Lung (tissue), 11 donors: ENCODE measurements at regions not wholly inside any gene's neighbourhood (a gene's known extent, or its start where the extent isn't known, plus 50 kb on each side); places are given as distances from the start of the nearest gene placed in this dataset.

Experiments used
- ATAC-seq: fragments of 200-7000 bp; cut with Tn5 transposase; one replicate; pipeline ENCODE4 v1.9.1; 2020; ENCODE audit warnings: moderate number of reproducible peaks; ENCODE audit not compliant: insufficient read depth, low FRiP score
- DNase-seq, 3 donors: peaks; one replicate each; pipeline ENCODE4 v3.0.0-alpha.2; 2013 to 2017
- H3K27ac ChIP-seq, 2 donors: one replicate each; pipeline ENCODE4 v1.5.1; 2013; ENCODE audit warnings: mild to moderate bottlenecking in 2 of 2, moderate library complexity in 2 of 2, control low read depth in 1 of 2, inconsistent platforms in 1 of 2, low read depth in 1 of 2, low read length in 1 of 2
- H3K27me3 ChIP-seq, 3 donors: one replicate each; pipeline ENCODE4 v1.5.1; 2013; ENCODE audit warnings: low read length in 2 of 3; ENCODE audit not compliant: control insufficient read depth in 3 of 3, insufficient read depth in 3 of 3
- H3K36me3 ChIP-seq, 4 donors: one replicate each; pipeline ENCODE4 v1.5.1; 2013; ENCODE audit warnings: low read length in 4 of 4, mild to moderate bottlenecking in 1 of 4, moderate library complexity in 1 of 4; ENCODE audit not compliant: control insufficient read depth in 4 of 4, insufficient read depth in 4 of 4
- H3K4me1 ChIP-seq, 5 donors: one replicate each; pipeline ENCODE4 v1.5.1; 2013; ENCODE audit warnings: low read length in 5 of 5, mild to moderate bottlenecking in 2 of 5, moderate library complexity in 1 of 5; ENCODE audit not compliant: control insufficient read depth in 5 of 5, insufficient read depth in 5 of 5
- H3K4me3 ChIP-seq: one replicate; pipeline ENCODE4 v1.5.1; 2013; ENCODE audit warnings: mild to moderate bottlenecking, control low read depth, moderate library complexity
- H3K9ac ChIP-seq, 2 donors: one replicate each; pipeline ENCODE4 v1.5.1; 2013; ENCODE audit warnings: low read length in 2 of 2, control low read depth in 1 of 2; ENCODE audit not compliant: insufficient read depth in 1 of 2
- H3K9me3 ChIP-seq, 4 donors: one replicate each; pipeline ENCODE4 v1.5.1; 2013; ENCODE audit warnings: low read length in 3 of 4, mild to moderate bottlenecking in 1 of 4, moderate library complexity in 1 of 4; ENCODE audit not compliant: control insufficient read depth in 4 of 4, insufficient read depth in 3 of 4
- CTCF ChIP-seq: IDR thresholded peaks from 2 replicates; pipeline ENCODE4 v1.5.1; 2012; ENCODE audit warnings: mild to moderate bottlenecking; ENCODE audit errors: control extremely low read depth, extremely low read depth
- WGBS, 2 donors: extraction: QIAGEN DNeasy Blood & Tissue Kit; methylation state at CpG; one replicate each; pipeline ENCODE4 v1.1.7; 2013; 5-methylcytosine and 5-hydroxymethylcytosine counted together
- donor health status: control.
- donor health status: control.
- donor health status: Bipolar disorder and iron deficiency.
- donor health status: healthy.
- donor health status: DM: yes; HTN: yes; CAD: no.

- H3K9ac ChIP-seq = no peak overlapping the region
- no peak overlapping the region for H3K4me3 ChIP-seq
- no peaks in the 10 kb centered on the region for H3K36me3 ChIP-seq
- H3K9me3 ChIP-seq = no peaks in the 10 kb centered on the region
- peak in 2 of 3 donors; percentile 3 to 15 for DNase-seq
- ATAC-seq = no peak
- no peak overlapping the region for H3K27ac ChIP-seq
- no peak for TF ChIP-seq CTCF
- H3K27me3 ChIP-seq = no peaks in the 10 kb centered on the region
- H3K4me1 ChIP-seq = peaks cover 0 to 28% (median 10%) of the 10 kb centered on the region in 5 donors
- 66 to 80% methylated on average over 2 of the region's 2 CpGs for WGBS, 2 donors
These were observed 365.2 kb upstream of the AGTR1 start for GRCh38 chr3:148332509-148332908.

DNA sequence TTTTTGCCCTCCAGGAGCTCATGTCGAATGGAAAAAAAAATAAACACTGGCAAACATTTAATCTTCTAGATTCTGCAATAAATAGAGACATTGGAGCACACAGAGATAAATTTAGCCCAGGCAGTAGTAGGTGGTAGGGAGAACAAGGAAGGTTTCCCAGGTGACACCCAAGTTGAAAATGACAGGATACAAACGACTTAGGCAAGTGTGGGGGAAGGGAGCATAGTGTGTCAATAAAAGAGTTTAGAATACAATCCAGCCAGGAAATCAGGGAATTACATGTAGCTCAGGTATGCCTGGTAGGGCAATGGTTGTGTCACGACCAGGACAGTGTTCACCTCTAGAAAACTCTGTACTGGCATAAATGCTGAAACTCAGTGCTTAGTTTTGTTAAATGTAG, 364.6 kb upstream of the AGTR1 start:
- no peaks in the 10 kb centered on the region for H3K9me3 ChIP-seq
- no peak for ATAC-seq
- no peak for DNase-seq

GRCh38 chr3:148335612-148336011, 362.1 kb upstream of the AGTR1 start:
- no peak for ATAC-seq
- Histone ChIP-seq H3K9me3 (no peaks in the 10 kb centered on the region), H3K36me3 (no peaks in the 10 kb centered on the region), H3K27ac (no peak overlapping the region), H3K9ac (no peak overlapping the region), H3K27me3 (no peaks in the 10 kb centered on the region), H3K4me3 (no peak overlapping the region), H3K4me1 (peaks cover 0 to 19% (median 2%) of the 10 kb centered on the region in 5 donors)
- no peak for TF ChIP-seq CTCF
- no peak for DNase-seq
- 90 to 94% methylated on average over 2 of the region's 2 CpGs for WGBS, 2 donors

More for the DNA sequence above, 364.6 kb upstream of the AGTR1 start:
- TF ChIP-seq CTCF = no peak
- no peak overlapping the region for H3K9ac ChIP-seq
- no peaks in the 10 kb centered on the region for H3K36me3 ChIP-seq
- H3K4me1 ChIP-seq = peaks cover 0 to 28% (median 10%) of the 10 kb centered on the region in 5 donors
- 38 to 57% methylated on average over 3 of the region's 3 CpGs for WGBS, 2 donors
- no peak overlapping the region for H3K4me3 ChIP-seq
- H3K27me3 ChIP-seq = no peaks in the 10 kb centered on the region
- H3K27ac ChIP-seq = no peak overlapping the region

GRCh38 chr3:148343416-148343815, 354.3 kb upstream of the AGTR1 start:
- ATAC-seq (no peak), DNase-seq (no peak)
- no peaks in the 10 kb centered on the region for H3K27me3 ChIP-seq
- no peaks in the 10 kb centered on the region for H3K9me3 ChIP-seq
- no peaks in the 10 kb centered on the region for H3K4me1 ChIP-seq
- H3K27ac ChIP-seq = no peak overlapping the region
- WGBS, 2 donors = 89 to 91% methylated on average over 1 of the region's 1 CpG
- no peak overlapping the region for H3K9ac ChIP-seq
- no peak for TF ChIP-seq CTCF
- H3K36me3 ChIP-seq = no peaks in the 10 kb centered on the region
- no peak overlapping the region for H3K4me3 ChIP-seq
